ENCODE measurements at regions not wholly inside any gene's neighbourhood (a gene's known extent, or its start where the extent isn't known, plus 50 kb on each side); places are given as distances from the start of the nearest gene placed in this dataset.

DNA sequence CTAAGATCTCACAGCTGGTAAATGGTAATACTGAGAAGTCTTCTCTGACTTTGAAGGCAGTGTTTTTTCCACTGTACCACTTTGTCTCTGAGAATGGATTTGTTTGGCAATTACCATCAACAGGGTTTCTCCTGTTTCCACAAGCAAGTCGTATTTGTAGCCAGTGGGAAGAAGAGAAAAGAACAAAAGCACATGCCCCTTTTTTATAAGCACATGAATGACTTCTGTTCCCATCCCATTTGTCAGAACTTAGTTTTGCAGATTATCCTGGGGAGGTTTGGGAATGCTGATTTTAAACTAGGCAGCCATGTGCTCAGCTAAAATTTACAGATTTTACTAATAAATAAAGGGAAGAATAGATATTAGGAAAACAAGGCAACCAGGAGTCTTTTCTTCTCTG is 92.9 kb upstream of the ZSWIM2 start:
- no peaks in the 10 kb centered on the region for H3K27me3 ChIP-seq
- no peak overlapping the region for H3K4me3 ChIP-seq
- H3K9me3 ChIP-seq: no peaks in the 10 kb centered on the region
- no peak for ATAC-seq
- 29 to 63% methylated on average over 1 of the region's 1 CpG for WGBS, 2 donors (ENCODE audit: low coverage in 1 of 2)
- no peak for TF ChIP-seq POLR2AphosphoS5 (IDR thresholded peaks at IDR 0.05)
- TF ChIP-seq EP300 (IDR thresholded peaks at IDR 0.05): no peak
- no peak for TF ChIP-seq POLR2A (IDR thresholded peaks at IDR 0.05)
- TF ChIP-seq CTCF (IDR thresholded peaks at IDR 0.05): no peak
- H3K36me3 ChIP-seq: no peaks in the 10 kb centered on the region
- H3K4me1 ChIP-seq: peaks cover 0 to 7% (median 0%) of the 10 kb centered on the region in 3 donors
- H3K27ac ChIP-seq: no peak overlapping the region

DNA sequence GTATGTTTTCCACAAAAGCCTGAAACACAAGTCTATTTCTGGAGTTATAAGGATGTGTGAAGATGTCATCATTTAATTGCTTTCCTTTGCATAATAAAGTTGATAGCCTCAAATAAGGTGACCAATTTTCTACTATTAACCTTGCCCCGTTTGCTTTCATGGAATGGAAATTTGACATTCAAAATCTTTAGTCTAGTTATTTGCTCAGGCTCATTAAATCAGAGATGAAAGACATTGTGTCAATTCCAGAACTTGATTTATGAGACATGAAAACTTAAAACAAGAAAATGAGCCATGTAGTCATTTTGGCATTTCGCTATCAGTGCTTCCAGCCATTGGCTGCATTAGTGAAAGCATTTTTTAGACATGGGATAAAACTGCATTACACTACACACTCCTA is 91.5 kb upstream of the ZSWIM2 start:
- WGBS, 2 donors (ENCODE audit: low coverage in 1 of 2): 81 to 90% methylated on average over 2 of the region's 2 CpGs
- Histone ChIP-seq H3K4me1 (peaks cover 0 to 9% (median 0%) of the 10 kb centered on the region in 3 donors), H3K36me3 (no peaks in the 10 kb centered on the region), H3K9me3 (no peaks in the 10 kb centered on the region), H3K27ac (no peak overlapping the region), H3K4me3 (no peak overlapping the region), H3K27me3 (no peaks in the 10 kb centered on the region)
- TF ChIP-seq CTCF (IDR thresholded peaks at IDR 0.05) (no peak), EP300 (IDR thresholded peaks at IDR 0.05) (no peak), POLR2AphosphoS5 (IDR thresholded peaks at IDR 0.05) (no peak), POLR2A (IDR thresholded peaks at IDR 0.05) (no peak)
- ATAC-seq: no peak

GRCh38 chr2:186934420-186934819 is 85.5 kb upstream of the ZSWIM2 start:
- 53 to 81% methylated on average over 4 of the region's 4 CpGs for WGBS, 2 donors (ENCODE audit: low coverage in 1 of 2)
- Histone ChIP-seq H3K4me3 (no peak overlapping the region), H3K4me1 (peaks cover 0 to 9% (median 0%) of the 10 kb centered on the region in 3 donors), H3K27me3 (no peaks in the 10 kb centered on the region), H3K27ac (no peak overlapping the region), H3K9me3 (no peaks in the 10 kb centered on the region), H3K36me3 (no peaks in the 10 kb centered on the region)
- TF ChIP-seq CTCF (IDR thresholded peaks at IDR 0.05) (no peak), POLR2A (IDR thresholded peaks at IDR 0.05) (no peak), POLR2AphosphoS5 (IDR thresholded peaks at IDR 0.05) (no peak), EP300 (IDR thresholded peaks at IDR 0.05) (no peak)
- no peak for ATAC-seq

- H3K27me3 ChIP-seq: no peaks in the 10 kb centered on the region
- ATAC-seq: no peak
- no peak overlapping the region for H3K27ac ChIP-seq
- H3K4me1 ChIP-seq: no peaks in the 10 kb centered on the region
- TF ChIP-seq POLR2AphosphoS5 (IDR thresholded peaks at IDR 0.05) (no peak), EP300 (IDR thresholded peaks at IDR 0.05) (no peak), CTCF (IDR thresholded peaks at IDR 0.05) (no peak), POLR2A (IDR thresholded peaks at IDR 0.05) (no peak)
- H3K36me3 ChIP-seq: no peaks in the 10 kb centered on the region
- no peak overlapping the region for H3K4me3 ChIP-seq
- no peaks in the 10 kb centered on the region for H3K9me3 ChIP-seq
Observed at GRCh38 chr2:186927867-186928191, 78.9 kb upstream of the ZSWIM2 start.

- ATAC-seq: no peak
- H3K27ac ChIP-seq: no peak overlapping the region
- H3K9me3 ChIP-seq: no peaks in the 10 kb centered on the region
- H3K4me1 ChIP-seq: no peaks in the 10 kb centered on the region
- 100% methylated on average over 1 to 4 of the region's 4 CpGs for WGBS, 2 donors (ENCODE audit: low coverage in 1 of 2)
- no peak for TF ChIP-seq POLR2A (IDR thresholded peaks at IDR 0.05)
- no peak for TF ChIP-seq POLR2AphosphoS5 (IDR thresholded peaks at IDR 0.05)
- no peak for TF ChIP-seq EP300 (IDR thresholded peaks at IDR 0.05)
- TF ChIP-seq CTCF (IDR thresholded peaks at IDR 0.05): no peak
- H3K36me3 ChIP-seq: no peaks in the 10 kb centered on the region
- H3K4me3 ChIP-seq: no peak overlapping the region
- H3K27me3 ChIP-seq: no peaks in the 10 kb centered on the region
Observed at GRCh38 chr2:186927185-186927866, 78.4 kb upstream of the ZSWIM2 start.

All from gastroesophageal sphincter (tissue), 4 donors.